ENCODE measurements at regions not wholly inside any gene's neighbourhood (a gene's known extent, or its start where the extent isn't known, plus 50 kb on each side); places are given as distances from the start of the nearest gene placed in this dataset.

DNA sequence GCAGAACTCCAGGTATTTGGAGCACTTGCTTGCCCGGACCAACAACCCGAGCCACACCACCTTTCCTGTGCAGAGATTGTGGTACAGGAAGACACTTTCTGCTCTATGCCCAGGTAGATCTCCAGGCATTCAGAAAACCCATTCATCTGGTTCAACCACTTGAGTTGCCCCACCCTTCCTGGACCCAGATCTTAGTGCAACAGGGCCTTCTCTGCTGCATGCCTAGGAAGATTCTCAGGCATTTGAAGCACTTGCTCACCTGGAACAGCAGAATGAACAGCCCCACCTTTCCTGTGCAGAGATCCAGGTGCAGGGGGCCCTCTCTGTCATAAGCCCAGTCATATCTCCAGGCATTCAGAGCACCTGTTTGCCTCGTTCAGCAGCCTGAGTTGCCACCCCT is 412.8 kb upstream of the MGAT4C start:
- WGBS, 4 donors: 70 to 79% (median 75%) methylated on average over 2 to 3 of the region's 3 CpGs; no CpG with 5 or more reads in 1 of the 4 donors
- Histone ChIP-seq H3K27me3 (no peaks in the 10 kb centered on the region), H3K27ac (no peak overlapping the region), H3K4me3 (no peak overlapping the region), H3K4me1 (replicated peaks in 1 of 2) (no peaks in the 10 kb centered on the region), H3K36me3 (replicated peaks in 1 of 2) (no peaks in the 10 kb centered on the region), H3K9me3 (replicated peaks in 1 of 3) (no peaks in the 10 kb centered on the region)
- DNase-seq: no peak
- TF ChIP-seq, protein P1, sequence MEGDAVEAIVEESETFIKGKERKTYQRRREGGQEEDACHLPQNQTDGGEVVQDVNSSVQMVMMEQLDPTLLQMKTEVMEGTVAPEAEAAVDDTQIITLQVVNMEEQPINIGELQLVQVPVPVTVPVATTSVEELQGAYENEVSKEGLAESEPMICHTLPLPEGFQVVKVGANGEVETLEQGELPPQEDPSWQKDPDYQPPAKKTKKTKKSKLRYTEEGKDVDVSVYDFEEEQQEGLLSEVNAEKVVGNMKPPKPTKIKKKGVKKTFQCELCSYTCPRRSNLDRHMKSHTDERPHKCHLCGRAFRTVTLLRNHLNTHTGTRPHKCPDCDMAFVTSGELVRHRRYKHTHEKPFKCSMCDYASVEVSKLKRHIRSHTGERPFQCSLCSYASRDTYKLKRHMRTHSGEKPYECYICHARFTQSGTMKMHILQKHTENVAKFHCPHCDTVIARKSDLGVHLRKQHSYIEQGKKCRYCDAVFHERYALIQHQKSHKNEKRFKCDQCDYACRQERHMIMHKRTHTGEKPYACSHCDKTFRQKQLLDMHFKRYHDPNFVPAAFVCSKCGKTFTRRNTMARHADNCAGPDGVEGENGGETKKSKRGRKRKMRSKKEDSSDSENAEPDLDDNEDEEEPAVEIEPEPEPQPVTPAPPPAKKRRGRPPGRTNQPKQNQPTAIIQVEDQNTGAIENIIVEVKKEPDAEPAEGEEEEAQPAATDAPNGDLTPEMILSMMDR (IDR thresholded peaks at IDR 0.05): no peak
- no peak for TF ChIP-seq POLR2A (IDR thresholded peaks at IDR 0.05)
- intact Hi-C loops (cut with DNase I): no loop called here

DNA sequence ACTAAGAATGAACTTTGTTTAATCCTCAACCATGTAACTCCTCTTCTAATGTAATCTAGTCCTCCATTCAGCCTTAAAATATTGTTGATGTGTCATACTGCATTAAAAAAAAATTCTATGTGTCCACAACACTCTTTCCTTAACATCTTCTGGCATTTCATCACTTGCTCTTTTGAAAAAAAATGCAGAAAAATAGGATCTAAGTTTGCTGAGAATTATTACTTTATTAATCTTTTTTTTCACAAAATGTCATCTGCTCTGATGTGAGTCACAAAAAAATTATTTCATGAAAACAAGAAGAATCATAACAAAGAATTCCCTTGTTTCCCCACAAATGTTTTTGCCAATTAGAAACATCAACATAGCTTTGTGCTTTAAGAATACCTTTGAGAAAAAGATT is 410.1 kb upstream of the MGAT4C start:
- Histone ChIP-seq H3K4me1 (replicated peaks in 1 of 2) (no peaks in the 10 kb centered on the region), H3K9me3 (replicated peaks in 1 of 3) (no peaks in the 10 kb centered on the region), H3K36me3 (replicated peaks in 1 of 2) (no peaks in the 10 kb centered on the region), H3K27ac (no peak overlapping the region), H3K4me3 (no peak overlapping the region), H3K27me3 (no peaks in the 10 kb centered on the region)
- TF ChIP-seq, protein P1 (IDR thresholded peaks at IDR 0.05): no peak
- no peak for TF ChIP-seq POLR2A (IDR thresholded peaks at IDR 0.05)
- no peak for DNase-seq
- intact Hi-C loops (cut with DNase I): no loop called here

DNA sequence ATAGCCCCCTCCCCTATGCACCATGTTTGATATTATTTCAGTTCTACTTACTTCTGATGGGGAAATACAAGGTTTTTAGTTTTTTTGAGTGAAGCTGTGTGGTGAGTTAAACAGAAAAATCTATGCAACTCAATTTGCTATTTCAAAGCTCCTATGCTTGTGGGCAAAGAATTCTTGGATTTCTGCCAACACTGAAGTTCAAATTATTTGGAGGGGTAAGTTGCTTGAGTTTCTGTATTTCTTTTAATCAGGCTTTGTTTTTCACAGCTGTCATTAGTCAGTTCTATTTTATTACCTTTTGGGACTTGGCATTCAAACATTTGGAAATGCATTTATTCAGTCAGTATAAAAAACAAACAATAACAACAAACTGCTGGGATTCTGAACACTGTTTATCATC is 407.5 kb upstream of the MGAT4C start:
- no peaks in the 10 kb centered on the region for H3K4me1 ChIP-seq (replicated peaks in 1 of 2)
- intact Hi-C loops (cut with DNase I): no loop called here
- H3K4me3 ChIP-seq: no peak overlapping the region
- no peak overlapping the region for H3K27ac ChIP-seq
- H3K36me3 ChIP-seq (replicated peaks in 1 of 2): no peaks in the 10 kb centered on the region
- no peaks in the 10 kb centered on the region for H3K27me3 ChIP-seq
- no peak for DNase-seq
- TF ChIP-seq POLR2A (IDR thresholded peaks at IDR 0.05): no peak
- TF ChIP-seq, protein P1 (IDR thresholded peaks at IDR 0.05): no peak
- H3K9me3 ChIP-seq (replicated peaks in 1 of 3): no peaks in the 10 kb centered on the region

- Histone ChIP-seq H3K4me3 (no peak overlapping the region), H3K4me1 (replicated peaks in 1 of 2) (no peaks in the 10 kb centered on the region), H3K36me3 (replicated peaks in 1 of 2) (no peaks in the 10 kb centered on the region), H3K27me3 (no peaks in the 10 kb centered on the region), H3K27ac (no peak overlapping the region), H3K9me3 (replicated peaks in 1 of 3) (no peaks in the 10 kb centered on the region)
- TF ChIP-seq POLR2A (IDR thresholded peaks at IDR 0.05): no peak
- TF ChIP-seq, protein P1 (IDR thresholded peaks at IDR 0.05): no peak
- 57 to 74% (median 68%) methylated on average over 2 to 3 of the region's 3 CpGs for WGBS, 4 donors
- DNase-seq: no peak
- intact Hi-C loops (cut with DNase I): no loop called here
These were observed 407.0 kb upstream of the MGAT4C start for GRCh38 chr12:86663173-86663572.
